GM19372 (cell line): ENCODE measurements at regions not wholly inside any gene's neighbourhood (a gene's known extent, or its start where the extent isn't known, plus 50 kb on each side); places are given as distances from the start of the nearest gene placed in this dataset.

Source experiments
- ATAC-seq: cut with Tn5 transposase; IDR thresholded peaks from one replicate; pipeline ENCODE4 v1.9.1; 2021; ENCODE audit warnings: mild to moderate bottlenecking, low read depth, moderate library complexity; ENCODE audit not compliant: unreplicated experiment

DNA sequence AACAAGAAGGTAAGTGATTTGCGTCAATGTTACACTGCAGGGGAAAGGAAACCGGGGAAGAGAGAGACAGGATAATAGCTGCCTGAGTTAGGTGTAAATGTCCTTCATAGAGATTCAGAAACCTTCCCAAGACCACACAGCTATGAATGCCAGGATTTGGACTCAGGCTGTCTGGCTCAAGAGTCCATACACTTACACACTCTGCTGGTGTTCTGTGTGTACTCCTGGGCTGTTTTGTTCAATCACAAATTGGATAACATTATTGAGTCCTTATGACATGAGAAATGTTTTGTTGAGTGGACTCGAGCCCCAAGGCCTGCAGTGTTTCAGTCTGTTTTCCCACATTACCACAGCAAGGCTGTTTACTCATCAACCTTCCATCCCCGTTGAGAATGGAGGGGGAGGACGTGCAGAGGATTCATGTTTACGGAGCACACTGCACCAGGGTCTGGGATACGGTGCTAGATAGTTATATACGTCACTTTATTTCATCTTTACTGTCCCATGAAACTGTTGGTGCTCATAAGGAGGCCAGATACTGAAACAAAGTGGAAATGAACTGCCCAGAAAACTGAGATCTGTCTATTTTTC, 450.8 kb downstream of the HAPSTR1 start:
- ATAC-seq: no peak

DNA sequence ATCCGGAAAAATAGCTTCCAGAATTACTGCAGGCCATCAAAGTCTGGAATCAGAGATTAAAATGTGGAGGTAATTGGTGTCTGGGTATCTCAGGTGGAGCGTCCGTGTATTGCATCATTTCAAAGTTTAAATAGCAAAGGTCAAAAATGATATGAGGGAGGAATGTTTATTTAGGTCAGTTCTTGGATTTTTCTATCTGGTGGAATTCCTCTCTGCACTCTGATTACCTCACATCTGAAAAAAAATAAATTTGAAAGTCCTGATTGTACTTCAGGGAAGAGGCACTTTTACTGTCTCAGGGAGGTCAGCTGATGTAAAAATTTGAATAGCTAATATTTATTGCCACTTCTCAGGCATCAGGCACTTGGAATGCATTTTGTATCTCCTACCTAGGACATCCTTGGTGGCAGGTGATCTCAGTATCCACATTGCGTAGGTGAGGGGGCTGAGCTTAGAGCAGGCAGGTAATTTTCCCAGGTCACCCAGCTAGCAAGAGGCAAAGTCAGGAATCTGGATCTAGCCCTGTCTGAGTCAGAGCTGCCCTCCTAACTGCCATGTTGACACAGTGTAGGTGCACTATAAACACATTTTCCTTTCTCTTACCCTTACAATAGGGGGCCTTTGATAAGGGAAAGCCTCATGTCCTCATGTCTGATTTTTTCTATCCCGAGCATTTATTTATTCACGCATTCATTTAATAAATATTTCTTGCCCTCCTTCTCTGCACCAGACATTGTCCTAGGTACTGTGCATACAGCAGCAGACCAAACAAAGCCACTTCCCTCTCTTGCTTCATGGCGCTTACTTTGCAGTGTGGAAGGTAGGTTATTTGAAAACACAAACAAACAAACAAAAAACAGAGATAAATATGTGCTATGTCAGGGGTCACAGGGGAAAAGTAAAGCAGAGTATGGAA, 454.3 kb downstream of the HAPSTR1 start:
- ATAC-seq: no peak

GRCh38 chr16:9546438-9546786, 455.0 kb downstream of the HAPSTR1 start:
- ATAC-seq: no peak

DNA sequence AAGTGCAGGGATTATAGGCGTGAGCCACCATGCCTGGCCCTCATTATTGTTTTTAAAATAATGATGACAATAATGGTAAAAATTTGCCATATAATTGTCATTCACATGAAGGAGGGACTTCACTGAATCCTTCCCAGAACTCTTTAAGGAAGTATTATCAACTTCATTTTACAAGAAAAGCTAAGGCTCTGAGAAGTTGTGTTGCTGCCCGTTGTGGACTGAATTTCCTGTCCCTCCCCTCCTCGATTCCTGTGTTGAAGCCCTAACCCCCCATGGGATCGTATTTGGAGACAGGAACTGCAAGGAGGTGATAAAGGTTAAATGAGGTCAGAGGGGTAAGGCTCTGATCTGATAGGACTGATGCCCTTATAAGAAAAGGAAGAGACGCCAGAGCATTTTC, 458.0 kb downstream of the HAPSTR1 start:
- no peak for ATAC-seq

GRCh38 chr16:9555051-9555450, 463.6 kb downstream of the HAPSTR1 start:
- ATAC-seq: no peak

DNA sequence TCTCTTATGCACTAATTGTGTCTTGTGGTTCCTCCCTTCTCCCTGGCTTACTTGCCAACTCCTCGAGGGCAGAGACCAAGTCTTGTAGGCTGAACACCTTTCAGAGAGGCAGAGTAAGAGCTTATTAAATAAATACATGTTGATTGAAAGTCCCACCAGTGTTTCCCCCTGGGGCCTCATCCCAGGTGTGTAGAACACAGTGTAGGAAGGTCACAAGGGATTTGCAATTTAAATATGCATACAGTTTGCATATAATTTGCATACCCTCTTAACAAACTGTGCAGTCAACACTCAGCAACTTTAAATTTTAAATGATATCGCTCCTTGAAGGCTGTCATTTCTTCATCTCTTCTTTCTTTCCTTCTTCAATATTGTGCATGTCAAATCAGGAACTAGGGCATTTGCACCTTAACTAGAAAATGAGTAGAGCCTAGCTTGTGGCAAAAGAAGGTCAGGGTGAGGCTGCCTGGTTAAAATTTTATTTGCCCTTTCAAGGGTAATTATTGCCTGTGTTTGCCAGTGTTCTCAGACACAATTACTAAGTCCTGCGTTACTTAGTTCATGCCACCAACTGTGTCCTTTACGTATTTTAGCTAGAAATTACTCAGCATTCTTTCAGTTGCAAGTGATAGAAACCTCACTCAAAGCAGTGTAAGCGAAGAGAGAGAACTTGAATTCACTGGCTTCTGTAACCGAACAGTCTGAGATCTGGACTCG, 465.7 kb downstream of the HAPSTR1 start:
- no peak for ATAC-seq

- no peak for ATAC-seq
These were observed 466.3 kb downstream of the HAPSTR1 start for GRCh38 chr16:9557713-9558112.

GRCh38 chr16:9566099-9566498, 474.7 kb downstream of the HAPSTR1 start:
- no peak for ATAC-seq

- no peak for ATAC-seq
These were observed 476.2 kb downstream of the HAPSTR1 start for GRCh38 chr16:9567666-9568065.

DNA sequence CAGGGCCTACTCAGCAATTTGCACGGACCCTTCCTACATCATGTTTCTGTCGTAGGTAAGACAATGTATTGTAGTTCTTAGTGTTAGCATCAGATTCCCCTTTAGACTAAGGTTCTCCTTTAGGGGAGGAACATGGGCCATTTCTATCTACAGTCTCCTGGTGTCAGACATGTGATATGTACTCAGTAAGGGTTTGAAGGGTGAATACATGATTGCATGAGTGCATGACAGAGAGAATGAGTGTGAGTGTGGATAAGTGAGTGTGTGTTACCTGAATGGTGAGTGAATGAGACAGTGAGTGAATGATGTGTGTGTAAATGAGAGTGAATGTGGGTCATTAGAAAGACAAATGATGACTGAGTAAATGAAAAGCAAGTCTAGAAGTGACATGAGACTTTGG, 476.8 kb downstream of the HAPSTR1 start:
- no peak for ATAC-seq

- no peak for ATAC-seq
These were observed 479.1 kb downstream of the HAPSTR1 start for GRCh38 chr16:9570521-9570920.

- ATAC-seq: no peak
These were observed 487.0 kb downstream of the HAPSTR1 start for GRCh38 chr16:9578459-9578858.

DNA sequence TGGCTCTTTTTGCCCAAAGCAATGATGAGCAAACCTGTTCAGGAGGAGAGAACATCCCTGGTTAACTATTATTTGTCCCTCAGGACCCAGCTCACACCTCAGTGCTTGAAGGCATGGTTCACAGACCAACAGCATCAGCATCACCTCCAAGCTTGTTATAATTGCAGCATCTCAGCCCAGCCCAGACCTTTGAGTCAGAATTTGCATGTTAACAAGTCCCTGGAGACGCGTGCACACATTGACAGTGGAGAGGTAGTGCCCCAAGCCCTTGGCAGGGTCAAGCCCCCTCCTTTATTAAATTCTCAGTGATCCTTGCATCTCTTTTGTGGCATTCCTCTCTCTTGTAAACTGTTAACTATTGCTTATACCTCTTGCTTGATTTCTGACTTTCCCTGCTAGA, 488.6 kb downstream of the HAPSTR1 start:
- ATAC-seq: no peak

- no peak for ATAC-seq
These were observed 502.0 kb downstream of the HAPSTR1 start for GRCh38 chr16:9593440-9593839.

DNA sequence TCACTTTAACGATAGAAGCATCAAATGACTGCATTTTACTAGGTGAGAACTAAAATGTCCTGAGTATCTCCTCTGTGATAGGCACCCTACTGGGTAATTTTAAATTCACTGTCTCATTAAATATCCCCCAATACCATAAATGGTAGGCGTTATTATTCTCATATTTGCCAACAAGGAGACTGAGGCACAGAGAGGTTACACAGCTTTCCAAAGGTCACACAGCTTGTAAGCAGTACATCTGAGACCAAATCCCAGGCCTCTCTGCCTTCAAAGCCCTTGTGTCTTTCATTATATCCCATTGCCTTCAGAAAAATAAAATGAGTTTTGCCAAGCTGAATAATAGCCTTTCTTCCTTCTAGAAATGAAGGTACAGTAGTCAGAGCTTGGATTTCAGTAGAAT, 502.6 kb downstream of the HAPSTR1 start:
- ATAC-seq: no peak

DNA sequence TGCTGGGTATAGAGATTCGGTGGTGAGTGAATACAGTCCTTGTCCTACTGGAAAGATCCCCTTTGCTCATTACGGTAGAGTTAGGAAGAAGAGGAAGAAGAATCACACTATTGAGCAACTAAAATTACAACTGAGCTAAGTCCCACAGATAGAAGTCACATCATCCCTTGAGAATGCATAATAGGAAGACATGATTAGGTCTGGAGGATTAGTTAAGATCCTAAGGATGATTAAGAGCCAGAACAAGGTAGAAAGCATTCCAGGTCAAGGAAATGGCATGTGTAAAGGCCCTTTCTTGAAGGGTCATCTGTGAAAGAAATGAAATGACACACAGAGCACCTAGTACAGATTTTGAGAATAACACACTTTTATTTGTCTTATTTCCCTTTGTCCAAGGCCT, 503.5 kb downstream of the HAPSTR1 start:
- ATAC-seq: no peak

DNA sequence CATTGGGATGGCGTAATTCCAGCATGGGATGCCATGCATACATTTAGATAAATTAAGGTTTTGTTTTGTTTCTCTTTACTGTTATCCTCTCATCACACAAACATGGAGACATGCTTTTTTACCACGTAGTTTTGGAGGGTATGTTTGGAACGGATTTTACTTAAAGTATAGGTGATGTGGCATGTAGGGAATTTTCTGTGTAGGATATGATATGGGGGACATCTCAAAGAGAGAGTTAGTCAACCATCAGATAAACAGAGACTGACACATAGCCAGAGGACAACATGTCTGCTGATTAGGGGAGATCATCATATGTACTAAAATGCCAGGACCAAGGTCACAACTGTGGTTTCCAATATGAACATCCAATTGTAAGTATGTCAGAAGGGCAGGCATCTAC, 503.9 kb downstream of the HAPSTR1 start:
- ATAC-seq: no peak

DNA sequence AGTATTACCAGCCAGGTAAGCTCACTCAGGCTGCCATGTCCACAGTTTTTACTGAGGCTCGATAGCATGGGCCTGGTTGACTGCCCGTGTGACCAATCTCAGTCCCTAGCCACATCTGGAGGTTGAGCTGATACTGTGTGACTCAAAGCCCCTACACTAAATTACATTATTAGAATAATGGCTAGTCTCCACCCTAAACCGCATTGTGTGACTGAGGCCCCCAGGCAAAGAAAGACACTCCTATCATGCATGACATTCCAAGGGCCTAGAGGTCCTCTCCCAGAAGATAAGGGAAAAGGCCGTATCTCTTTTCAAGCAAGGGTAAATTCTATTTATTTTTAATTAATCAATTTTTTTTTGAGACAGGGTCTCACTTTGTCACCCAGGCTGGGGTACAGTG, 505.3 kb downstream of the HAPSTR1 start:
- no peak for ATAC-seq

GRCh38 chr16:9597967-9598730, 506.7 kb downstream of the HAPSTR1 start:
- no peak for ATAC-seq

- no peak for ATAC-seq
These were observed 507.3 kb downstream of the HAPSTR1 start for GRCh38 chr16:9598731-9599083.
